Endothelial cell of umbilical vein (primary cell): ENCODE measurements at regions not wholly inside any gene's neighbourhood (a gene's known extent, or its start where the extent isn't known, plus 50 kb on each side); places are given as distances from the start of the nearest gene placed in this dataset.

Experiments
- CTCF ChIP-seq, 2 donors: IDR thresholded peaks; 1 replicate in 1 of 2; 2 replicates in 1 of 2; pipeline ENCODE4 v1.5.1; 2011; ENCODE audit warnings: low read length in 2 of 2, mild to moderate bottlenecking in 2 of 2, moderate library complexity in 2 of 2, control low read depth in 1 of 2, inconsistent platforms in 1 of 2, low read depth in 1 of 2; ENCODE audit not compliant: insufficient read depth in 1 of 2; ENCODE audit errors: extremely low read depth in 1 of 2
- EZH2 ChIP-seq: IDR thresholded peaks from 2 replicates; pipeline ENCODE4 v1.6.1; 2012; ENCODE audit warnings: borderline replicate concordance, low read depth, mild to moderate bottlenecking, moderate library complexity, low read length, inconsistent platforms; ENCODE audit not compliant: severe bottlenecking
- MAX ChIP-seq: IDR thresholded peaks from 2 replicates; pipeline ENCODE4 v1.6.1; 2011; ENCODE audit not compliant: insufficient read depth, insufficient read length
- POLR2AphosphoS5 ChIP-seq: IDR thresholded peaks from 2 replicates; pipeline ENCODE4 v1.6.1; 2012; ENCODE audit warnings: low read depth, mild to moderate bottlenecking, control low read depth, low read length, moderate library complexity; ENCODE audit not compliant: insufficient read depth

DNA sequence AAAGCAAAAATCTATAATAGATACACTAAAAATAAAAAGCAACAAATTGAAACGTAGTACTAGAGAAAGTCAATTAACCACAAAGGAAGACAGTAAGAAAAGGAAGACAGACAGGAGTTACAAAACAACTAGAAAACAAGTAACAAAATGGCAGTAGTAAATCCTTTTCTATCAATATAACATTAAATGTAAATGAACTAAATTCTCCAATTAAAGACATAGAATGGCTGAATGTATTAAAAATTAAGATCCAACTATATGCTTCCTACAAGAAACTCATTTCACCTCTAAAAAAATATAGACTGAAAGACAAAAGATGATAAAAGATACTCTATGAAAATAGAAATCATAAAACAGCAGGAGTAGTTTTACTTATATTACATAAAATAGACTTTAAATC is 79.1 kb downstream of the CTH start:
- TF ChIP-seq EZH2 (no peak), MAX (no peak), POLR2AphosphoS5 (no peak), CTCF (IDR thresholded peaks at IDR 0.05; ENCODE audit: extremely low read depth in 1 of 2, insufficient read depth in 1 of 2, low read depth in 1 of 2, low read length in 2 of 2) (no peak)
